Neutrophil (primary cell): ENCODE measurements at regions not wholly inside any gene's neighbourhood (a gene's known extent, or its start where the extent isn't known, plus 50 kb on each side); places are given as distances from the start of the nearest gene placed in this dataset.

ENCODE experiments used
- H3K27ac ChIP-seq: fragments of 200-600 bp; sonication (generic); 2 replicates; pipeline ENCODE4 v1.5.1; 2016; ENCODE audit warnings: mild to moderate bottlenecking, moderate library complexity
- H3K27me3 ChIP-seq: fragments of 200-600 bp; sonication (generic); 2 replicates; pipeline ENCODE4 v1.6.0; 2016; ENCODE audit warnings: mild to moderate bottlenecking
- H3K36me3 ChIP-seq: fragments of 200-600 bp; sonication (generic); 2 replicates; pipeline ENCODE4 v1.5.1; 2017
- H3K4me1 ChIP-seq, 2 experiments: fragments of 200-600 bp in 1 of 2; sonication (generic) in 1 of 2; 1 replicate in 1 of 2; 2 replicates in 1 of 2; pipeline versions ENCODE4 v1.5.1 to v1.6.1; 2013 to 2016; ENCODE audit warnings: low read depth in 1 of 2, low read length in 1 of 2, mild to moderate bottlenecking in 1 of 2, moderate library complexity in 1 of 2; ENCODE audit not compliant: control insufficient read depth in 1 of 2, insufficient read depth in 1 of 2
- H3K4me3 ChIP-seq, 2 experiments: fragments of 200-600 bp in 1 of 2; sonication (generic) in 1 of 2; 1 replicate in 1 of 2; 2 replicates in 1 of 2; pipeline ENCODE4 v1.5.1; 2013 to 2016; ENCODE audit warnings: low read depth in 1 of 2, low read length in 1 of 2, mild to moderate bottlenecking in 1 of 2, moderate library complexity in 1 of 2
- H3K9me3 ChIP-seq: fragments of 200-600 bp; sonication (generic); 2 replicates; pipeline ENCODE4 v1.5.1; 2016
- TF ChIP-seq, protein P1 (sequence below): fragments of 200-600 bp; sonication (generic); IDR thresholded peaks from 2 replicates; pipeline ENCODE4 v1.5.1; 2016; ENCODE audit warnings: antibody characterized with exemption

DNA sequence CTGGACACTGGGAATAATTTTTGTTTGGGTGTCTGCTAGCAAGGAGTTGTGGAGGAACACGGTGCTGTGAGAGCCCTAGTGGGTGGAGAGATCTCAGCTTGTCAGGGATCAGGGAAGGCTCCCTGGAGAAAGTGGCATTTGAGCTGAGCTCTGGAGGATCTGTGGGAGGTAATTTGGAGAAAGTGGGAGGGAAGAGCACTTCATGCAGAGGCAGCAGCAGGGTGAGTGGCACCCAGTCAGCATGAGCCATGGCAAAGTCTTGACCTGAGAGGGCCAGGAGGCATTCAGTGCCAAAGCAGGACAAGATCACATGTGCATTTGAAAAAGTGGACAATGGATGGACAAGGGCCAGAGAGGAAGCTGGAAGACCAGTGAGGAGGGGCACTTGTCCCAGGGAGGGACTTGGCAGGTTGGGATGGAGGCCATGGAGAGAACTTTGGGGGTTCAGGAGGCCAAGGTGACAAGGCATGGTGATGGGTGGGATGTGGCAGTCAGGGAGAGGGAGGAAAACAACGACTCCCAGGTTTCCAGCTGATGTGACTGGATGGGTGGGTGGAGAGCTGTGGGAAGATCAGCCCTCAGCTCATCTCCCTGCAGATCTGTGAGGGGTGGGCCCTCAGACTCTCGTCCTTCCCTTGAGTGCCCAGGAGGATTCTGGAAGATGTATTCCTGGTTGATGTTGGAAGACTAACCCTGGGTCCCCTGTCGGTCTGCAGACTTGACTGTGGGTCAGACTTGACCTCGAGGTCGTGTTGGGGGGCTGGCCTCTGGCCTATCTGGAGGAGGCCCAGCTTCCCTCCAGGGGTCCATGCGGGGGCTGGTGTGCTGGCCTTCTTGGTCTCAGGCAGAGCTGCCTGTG is 68.9 kb upstream of the PITX1 start:
- TF ChIP-seq, protein P1, sequence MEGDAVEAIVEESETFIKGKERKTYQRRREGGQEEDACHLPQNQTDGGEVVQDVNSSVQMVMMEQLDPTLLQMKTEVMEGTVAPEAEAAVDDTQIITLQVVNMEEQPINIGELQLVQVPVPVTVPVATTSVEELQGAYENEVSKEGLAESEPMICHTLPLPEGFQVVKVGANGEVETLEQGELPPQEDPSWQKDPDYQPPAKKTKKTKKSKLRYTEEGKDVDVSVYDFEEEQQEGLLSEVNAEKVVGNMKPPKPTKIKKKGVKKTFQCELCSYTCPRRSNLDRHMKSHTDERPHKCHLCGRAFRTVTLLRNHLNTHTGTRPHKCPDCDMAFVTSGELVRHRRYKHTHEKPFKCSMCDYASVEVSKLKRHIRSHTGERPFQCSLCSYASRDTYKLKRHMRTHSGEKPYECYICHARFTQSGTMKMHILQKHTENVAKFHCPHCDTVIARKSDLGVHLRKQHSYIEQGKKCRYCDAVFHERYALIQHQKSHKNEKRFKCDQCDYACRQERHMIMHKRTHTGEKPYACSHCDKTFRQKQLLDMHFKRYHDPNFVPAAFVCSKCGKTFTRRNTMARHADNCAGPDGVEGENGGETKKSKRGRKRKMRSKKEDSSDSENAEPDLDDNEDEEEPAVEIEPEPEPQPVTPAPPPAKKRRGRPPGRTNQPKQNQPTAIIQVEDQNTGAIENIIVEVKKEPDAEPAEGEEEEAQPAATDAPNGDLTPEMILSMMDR, result no peak
- Histone ChIP-seq H3K36me3 (no peaks in the 10 kb centered on the region), H3K27me3 (peaks cover 11% of the 10 kb centered on the region), H3K27ac (no peak overlapping the region), H3K4me3 (no peak overlapping the region), H3K9me3 (no peaks in the 10 kb centered on the region), H3K4me1 (peaks cover 8 to 34% of the 10 kb centered on the region in 2 experiments)

DNA sequence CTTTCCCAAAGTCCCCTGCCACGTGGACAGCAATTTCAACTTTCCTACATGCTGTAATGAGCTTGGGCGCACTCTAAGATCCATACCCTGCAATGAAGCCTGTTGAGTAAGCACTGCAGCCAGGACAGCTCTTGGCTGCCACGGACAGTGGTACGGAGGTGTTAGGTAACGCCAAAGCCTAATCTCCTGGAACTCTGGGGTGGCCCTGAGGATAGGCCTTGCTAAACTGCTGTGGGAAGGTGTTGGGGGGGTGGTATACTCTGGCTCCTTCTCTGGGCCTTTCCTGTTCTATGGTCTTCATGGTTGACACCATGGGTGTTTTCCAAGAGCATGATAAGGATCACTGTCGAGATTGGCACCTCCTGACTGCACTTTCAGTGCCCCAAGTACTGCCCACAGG is 66.4 kb upstream of the PITX1 start:
- H3K9me3 ChIP-seq, result no peaks in the 10 kb centered on the region

DNA sequence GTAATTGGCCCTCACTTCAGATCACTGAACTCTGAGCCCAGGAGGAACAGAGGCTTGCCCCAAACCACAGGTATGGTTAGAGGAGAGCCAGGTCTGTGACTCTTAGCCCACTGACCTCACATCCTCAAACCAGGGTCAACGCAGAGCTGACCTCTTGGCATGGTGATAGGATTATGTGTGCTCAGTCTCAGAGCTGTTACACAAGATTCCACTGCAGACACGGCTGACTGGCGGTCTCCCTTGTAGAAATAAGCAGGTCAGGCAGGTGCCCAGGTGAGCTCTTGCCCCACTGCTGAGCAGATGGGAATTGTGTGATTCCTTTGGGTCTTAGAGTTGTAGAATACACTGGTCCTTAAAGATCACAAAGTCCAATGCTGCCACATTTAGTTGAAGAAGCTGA is 66.0 kb upstream of the PITX1 start:
- Histone ChIP-seq H3K27me3 (peaks cover 34% of the 10 kb centered on the region), H3K9me3 (no peaks in the 10 kb centered on the region), H3K27ac (no peak overlapping the region), H3K4me3 (no peak overlapping the region), H3K36me3 (no peaks in the 10 kb centered on the region), H3K4me1 (peaks cover 0 to 6% of the 10 kb centered on the region in 2 experiments)
- TF ChIP-seq, protein P1, result no peak

More for the DNA sequence above, 66.4 kb upstream of the PITX1 start:
- H3K27me3 ChIP-seq, result peaks cover 31% of the 10 kb centered on the region
- no peak overlapping the region for H3K27ac ChIP-seq
- H3K4me3 ChIP-seq, result no peak overlapping the region
- peaks cover 0 to 10% of the 10 kb centered on the region in 2 experiments for H3K4me1 ChIP-seq
- TF ChIP-seq, protein P1, result no peak
- H3K36me3 ChIP-seq, result no peaks in the 10 kb centered on the region

DNA sequence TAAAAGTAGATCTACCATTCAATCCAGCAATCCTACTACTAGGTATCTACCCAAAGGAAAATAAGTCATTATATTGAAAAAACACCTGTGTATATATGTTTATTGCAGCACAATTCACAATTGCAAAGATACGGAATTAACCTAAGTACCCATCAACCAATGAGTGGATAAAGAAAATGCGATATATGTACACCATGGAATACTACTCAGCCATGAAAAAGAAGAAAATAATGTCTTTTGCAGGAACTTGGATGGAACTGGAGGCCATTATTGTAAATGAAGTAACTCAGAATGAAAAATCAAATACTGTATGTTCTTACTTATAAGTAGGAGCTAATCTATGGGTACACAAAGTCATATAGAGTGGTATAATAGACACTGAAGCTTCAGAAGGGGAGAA is 63.4 kb upstream of the PITX1 start:
- Histone ChIP-seq H3K27ac (no peak overlapping the region), H3K27me3 (peaks cover 40% of the 10 kb centered on the region), H3K36me3 (no peaks in the 10 kb centered on the region), H3K9me3 (no peaks in the 10 kb centered on the region), H3K4me1 (no peaks in the 10 kb centered on the region), H3K4me3 (no peak overlapping the region)
- TF ChIP-seq, protein P1, result no peak

DNA sequence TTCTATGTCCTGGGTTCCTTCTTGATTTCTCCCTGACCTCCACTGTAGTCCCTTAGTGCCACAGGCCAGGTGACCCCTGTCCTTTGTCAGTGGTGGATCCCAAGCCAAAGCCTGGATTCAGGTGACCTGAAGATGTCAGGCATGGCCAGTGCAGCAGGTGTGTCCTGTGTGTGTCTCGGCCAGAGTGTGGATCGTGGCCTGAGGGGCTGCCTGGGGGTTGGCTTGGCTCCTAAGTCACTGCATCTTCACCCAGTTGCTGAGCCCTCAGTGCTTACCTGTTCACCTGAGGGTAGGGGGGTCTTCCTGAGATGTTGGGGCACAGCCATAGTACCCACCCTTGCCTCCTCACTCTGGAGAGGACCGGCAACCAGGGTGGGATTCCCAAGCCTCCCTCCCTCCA is 61.8 kb upstream of the PITX1 start:
- Histone ChIP-seq H3K27me3 (peaks cover 40% of the 10 kb centered on the region), H3K36me3 (no peaks in the 10 kb centered on the region)

More for the DNA sequence above, 61.8 kb upstream of the PITX1 start:
- no peaks in the 10 kb centered on the region for H3K4me1 ChIP-seq
- no peak overlapping the region for H3K27ac ChIP-seq
- H3K9me3 ChIP-seq, result no peaks in the 10 kb centered on the region
- TF ChIP-seq, protein P1, result no peak
- H3K4me3 ChIP-seq, result no peak overlapping the region
